Liver (tissue), 8 donors: ENCODE measurements at regions not wholly inside any gene's neighbourhood (a gene's known extent, or its start where the extent isn't known, plus 50 kb on each side); places are given as distances from the start of the nearest gene placed in this dataset.

Experiments used
- DNase-seq: peaks from one replicate; pipeline ENCODE4 v3.0.0-alpha.2; 2017; ENCODE audit warnings: low spot score
- H3K27ac ChIP-seq, 2 donors: one replicate each; pipeline ENCODE4 v1.7.0; 2013; ENCODE audit warnings: inconsistent platforms in 2 of 2, low read length in 2 of 2, control low read depth in 1 of 2, low read depth in 1 of 2, mild to moderate bottlenecking in 1 of 2
- H3K27me3 ChIP-seq, 4 donors: one replicate each; pipeline versions ENCODE4 v1.6.1 to v1.7.0; 2013; ENCODE audit warnings: low read length in 3 of 4, inconsistent platforms in 1 of 4, mild to moderate bottlenecking in 1 of 4, moderate library complexity in 1 of 4; ENCODE audit not compliant: control insufficient read depth in 4 of 4, insufficient read depth in 4 of 4
- H3K36me3 ChIP-seq, 4 donors: one replicate each; pipeline versions ENCODE4 v1.6.1 to v1.7.0; 2013; ENCODE audit warnings: low read length in 3 of 4, mild to moderate bottlenecking in 3 of 4, low read depth in 1 of 4, moderate library complexity in 1 of 4; ENCODE audit not compliant: control insufficient read depth in 4 of 4, insufficient read depth in 3 of 4
- H3K4me1 ChIP-seq, 4 donors: one replicate each; pipeline versions ENCODE4 v1.6.1 to v1.7.0; 2013; ENCODE audit warnings: low read length in 3 of 4, mild to moderate bottlenecking in 3 of 4, moderate library complexity in 1 of 4; ENCODE audit not compliant: control insufficient read depth in 4 of 4, insufficient read depth in 4 of 4
- H3K4me3 ChIP-seq, 3 donors: one replicate each; pipeline versions ENCODE4 v1.6.1 to v1.7.0; 2013; ENCODE audit warnings: low read length in 3 of 3, control low read depth in 1 of 3, low read depth in 1 of 3, mild to moderate bottlenecking in 1 of 3
- H3K9ac ChIP-seq, 2 donors: one replicate each; pipeline ENCODE4 v1.7.0; 2013; ENCODE audit warnings: low read length in 2 of 2, mild to moderate bottlenecking in 2 of 2, moderate library complexity in 2 of 2, control low read depth in 1 of 2, low read depth in 1 of 2
- H3K9me3 ChIP-seq, 4 donors: one replicate each; pipeline versions ENCODE4 v1.6.1 to v1.7.0; 2013; ENCODE audit warnings: low read length in 3 of 4; ENCODE audit not compliant: control insufficient read depth in 4 of 4
- CTCF ChIP-seq: fragments of 150-350 bp; IDR thresholded peaks from 2 replicates; pipeline ENCODE4 v1.5.1; 2017; ENCODE audit warnings: improper control_type of control experiment, low read depth, low read length; ENCODE audit not compliant: missing input control
- FOXA1 ChIP-seq: IDR thresholded peaks from 2 replicates; pipeline ENCODE4 v1.6.1; 2016; ENCODE audit warnings: antibody characterized with exemption
- FOXA2 ChIP-seq: IDR thresholded peaks from 2 replicates; pipeline ENCODE4 v1.6.1; 2016; ENCODE audit warnings: antibody characterized with exemption
- GABPA ChIP-seq, 2 donors: IDR thresholded peaks in 1 of 2; conservative IDR thresholded peaks in 1 of 2; 2 replicates each; pipeline ENCODE4 v1.6.1; 2016; ENCODE audit warnings: antibody characterized with exemption in 2 of 2, mild to moderate bottlenecking in 1 of 2, moderate library complexity in 1 of 2
- HNF4A ChIP-seq, 2 donors: conservative IDR thresholded peaks; 2 replicates each; pipeline ENCODE4 v1.6.1; 2016; ENCODE audit warnings: antibody characterized with exemption in 2 of 2, mild to moderate bottlenecking in 2 of 2
- JUND ChIP-seq, 2 donors: IDR thresholded peaks; 2 replicates each; pipeline ENCODE4 v1.6.1; 2016; ENCODE audit warnings: antibody characterized with exemption in 2 of 2
- NR2F2 ChIP-seq: IDR thresholded peaks from 2 replicates; pipeline ENCODE4 v1.6.1; 2016; ENCODE audit warnings: antibody characterized with exemption
- RAD21 ChIP-seq, 2 donors: IDR thresholded peaks; 2 replicates each; pipeline ENCODE4 v1.6.1; 2016; ENCODE audit warnings: antibody characterized with exemption in 2 of 2, mild to moderate bottlenecking in 2 of 2
- RXRA ChIP-seq, 2 donors: IDR thresholded peaks; 2 replicates each; pipeline ENCODE4 v1.6.1; 2017 to 2018; ENCODE audit warnings: antibody characterized with exemption in 2 of 2, mild to moderate bottlenecking in 1 of 2
- SP1 ChIP-seq: IDR thresholded peaks from 2 replicates; pipeline ENCODE4 v1.6.1; 2018; ENCODE audit warnings: antibody characterized with exemption, mild to moderate bottlenecking
- TAF1 ChIP-seq: conservative IDR thresholded peaks from 2 replicates; pipeline ENCODE4 v1.6.1; 2016; ENCODE audit warnings: antibody characterized with exemption, mild to moderate bottlenecking
- YY1 ChIP-seq: IDR thresholded peaks from 2 replicates; pipeline ENCODE4 v1.6.1; 2016; ENCODE audit warnings: antibody characterized with exemption, mild to moderate bottlenecking
- WGBS: extraction: QIAGEN DNeasy Blood & Tissue Kit; methylation state at CpG from one replicate; pipeline ENCODE4 v1.1.7; 2013; 5-methylcytosine and 5-hydroxymethylcytosine counted together
- TF ChIP-seq, protein P1 (sequence below): IDR thresholded peaks from 2 replicates; pipeline ENCODE4 v1.6.1; 2016; ENCODE audit warnings: antibody characterized with exemption
- TF ChIP-seq, protein P2 (sequence below): IDR thresholded peaks from 2 replicates; pipeline ENCODE4 v1.6.1; 2016; ENCODE audit warnings: antibody characterized with exemption, mild to moderate bottlenecking
- donor health status: healthy.
- donor health status: healthy.
- donor health status: healthy.
- donor health status: healthy.
- donor health status: healthy.

DNA sequence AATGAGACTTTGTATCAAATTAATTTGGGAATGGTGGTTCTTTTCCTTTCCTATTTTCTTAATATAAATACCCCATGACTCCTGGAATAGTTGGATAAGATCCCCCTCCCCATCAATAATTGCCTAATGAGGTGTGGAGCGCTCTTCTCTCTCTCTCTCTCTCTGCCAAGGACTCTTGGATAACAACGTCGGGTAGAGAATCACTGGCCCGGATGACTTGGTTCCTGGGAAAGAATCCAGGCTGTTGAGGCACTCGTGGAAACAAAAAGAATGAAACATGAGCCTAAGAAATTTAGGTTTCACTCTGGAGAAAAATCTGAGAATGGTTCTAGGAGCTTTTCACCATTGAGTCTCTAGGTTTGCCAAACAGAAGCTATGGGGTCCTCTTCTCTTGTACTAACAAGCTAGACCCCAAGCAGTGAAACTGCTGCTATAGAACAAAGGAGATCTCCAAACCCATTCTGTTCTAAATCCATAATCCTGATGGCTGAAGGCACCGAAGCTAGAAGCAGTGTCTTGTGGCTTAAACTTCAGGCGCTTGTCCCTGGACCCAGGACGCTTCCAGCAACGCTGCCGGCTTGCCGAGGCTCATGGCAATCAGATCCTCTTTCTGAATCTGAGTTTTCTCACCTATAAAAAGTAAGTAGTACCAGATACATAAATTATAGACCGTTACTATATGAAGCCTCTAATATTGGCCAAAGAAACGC is 241.6 kb upstream of the BTBD3 start:
- no peak overlapping the region for H3K4me3 ChIP-seq
- H3K27me3 ChIP-seq = no peaks in the 10 kb centered on the region
- H3K36me3 ChIP-seq = no peaks in the 10 kb centered on the region
- H3K9me3 ChIP-seq = no peaks in the 10 kb centered on the region
- no peak for DNase-seq
- H3K9ac ChIP-seq = no peak overlapping the region
- WGBS = 58% methylated on average over 13 of the region's 13 CpGs
- no peak for TF ChIP-seq CTCF
- peaks cover 0 to 4% (median 1%) of the 10 kb centered on the region in 4 donors for H3K4me1 ChIP-seq
- H3K27ac ChIP-seq = no peak overlapping the region

- WGBS = 61% methylated on average over 2 of the region's 2 CpGs
- no peaks in the 10 kb centered on the region for H3K27me3 ChIP-seq
Observed at GRCh38 chr20:11676630-11677287, 240.9 kb upstream of the BTBD3 start.

GRCh38 chr20:11677428-11677827 is 240.3 kb upstream of the BTBD3 start:
- Histone ChIP-seq H3K4me1 (peaks cover 0 to 4% (median 1%) of the 10 kb centered on the region in 4 donors), H3K9me3 (no peaks in the 10 kb centered on the region), H3K27me3 (no peaks in the 10 kb centered on the region), H3K4me3 (no peak overlapping the region), H3K27ac (no peak overlapping the region), H3K9ac (no peak overlapping the region), H3K36me3 (no peaks in the 10 kb centered on the region)
- WGBS = 98% methylated on average over 3 of the region's 3 CpGs
- no peak for DNase-seq
- no peak for TF ChIP-seq YY1
- TF ChIP-seq RXRA (IDR thresholded peaks at IDR 0.05) = no peak
- no peak for TF ChIP-seq GABPA (IDR thresholded peaks at IDR 0.05 in 1 of 2, conservative IDR thresholded peaks at IDR 0.05 in 1 of 2)
- TF ChIP-seq, protein P1, sequence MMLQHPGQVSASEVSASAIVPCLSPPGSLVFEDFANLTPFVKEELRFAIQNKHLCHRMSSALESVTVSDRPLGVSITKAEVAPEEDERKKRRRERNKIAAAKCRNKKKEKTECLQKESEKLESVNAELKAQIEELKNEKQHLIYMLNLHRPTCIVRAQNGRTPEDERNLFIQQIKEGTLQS = no peak
- TF ChIP-seq FOXA1 = no peak
- TF ChIP-seq TAF1 = no peak
- TF ChIP-seq FOXA2 = no peak
- TF ChIP-seq SP1 = no peak
- no peak for TF ChIP-seq CTCF
- TF ChIP-seq, protein P2, sequence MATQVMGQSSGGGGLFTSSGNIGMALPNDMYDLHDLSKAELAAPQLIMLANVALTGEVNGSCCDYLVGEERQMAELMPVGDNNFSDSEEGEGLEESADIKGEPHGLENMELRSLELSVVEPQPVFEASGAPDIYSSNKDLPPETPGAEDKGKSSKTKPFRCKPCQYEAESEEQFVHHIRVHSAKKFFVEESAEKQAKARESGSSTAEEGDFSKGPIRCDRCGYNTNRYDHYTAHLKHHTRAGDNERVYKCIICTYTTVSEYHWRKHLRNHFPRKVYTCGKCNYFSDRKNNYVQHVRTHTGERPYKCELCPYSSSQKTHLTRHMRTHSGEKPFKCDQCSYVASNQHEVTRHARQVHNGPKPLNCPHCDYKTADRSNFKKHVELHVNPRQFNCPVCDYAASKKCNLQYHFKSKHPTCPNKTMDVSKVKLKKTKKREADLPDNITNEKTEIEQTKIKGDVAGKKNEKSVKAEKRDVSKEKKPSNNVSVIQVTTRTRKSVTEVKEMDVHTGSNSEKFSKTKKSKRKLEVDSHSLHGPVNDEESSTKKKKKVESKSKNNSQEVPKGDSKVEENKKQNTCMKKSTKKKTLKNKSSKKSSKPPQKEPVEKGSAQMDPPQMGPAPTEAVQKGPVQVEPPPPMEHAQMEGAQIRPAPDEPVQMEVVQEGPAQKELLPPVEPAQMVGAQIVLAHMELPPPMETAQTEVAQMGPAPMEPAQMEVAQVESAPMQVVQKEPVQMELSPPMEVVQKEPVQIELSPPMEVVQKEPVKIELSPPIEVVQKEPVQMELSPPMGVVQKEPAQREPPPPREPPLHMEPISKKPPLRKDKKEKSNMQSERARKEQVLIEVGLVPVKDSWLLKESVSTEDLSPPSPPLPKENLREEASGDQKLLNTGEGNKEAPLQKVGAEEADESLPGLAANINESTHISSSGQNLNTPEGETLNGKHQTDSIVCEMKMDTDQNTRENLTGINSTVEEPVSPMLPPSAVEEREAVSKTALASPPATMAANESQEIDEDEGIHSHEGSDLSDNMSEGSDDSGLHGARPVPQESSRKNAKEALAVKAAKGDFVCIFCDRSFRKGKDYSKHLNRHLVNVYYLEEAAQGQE = no peak

More at GRCh38 chr20:11676630-11677287, 240.9 kb upstream of the BTBD3 start:
- Histone ChIP-seq H3K4me3 (no peak overlapping the region), H3K9ac (no peak overlapping the region), H3K36me3 (no peaks in the 10 kb centered on the region), H3K4me1 (peaks cover 0 to 4% (median 1%) of the 10 kb centered on the region in 4 donors), H3K9me3 (no peaks in the 10 kb centered on the region), H3K27ac (no peak overlapping the region)
- DNase-seq = peak; percentile 45
- TF ChIP-seq RXRA (IDR thresholded peaks at IDR 0.05) = peak; percentile 94 to 99
- TF ChIP-seq SP1 = no peak
- TF ChIP-seq HNF4A (conservative IDR thresholded peaks at IDR 0.05) = peak; percentile 32 to 59
- no peak for TF ChIP-seq JUND (IDR thresholded peaks at IDR 0.05)
- TF ChIP-seq CTCF = peak; percentile 91
- no peak for TF ChIP-seq TAF1
- TF ChIP-seq RAD21 (IDR thresholded peaks at IDR 0.05) = peak; percentile 93 to 95
- TF ChIP-seq NR2F2 = peak; percentile 90
